Lung (tissue), 11 donors: ENCODE measurements at regions not wholly inside any gene's neighbourhood (a gene's known extent, or its start where the extent isn't known, plus 50 kb on each side); places are given as distances from the start of the nearest gene placed in this dataset.

Source experiments
- ATAC-seq: fragments of 200-7000 bp; cut with Tn5 transposase; one replicate; pipeline ENCODE4 v1.9.1; 2020; ENCODE audit warnings: moderate number of reproducible peaks; ENCODE audit not compliant: insufficient read depth, low FRiP score
- DNase-seq, 3 donors: peaks; one replicate each; pipeline ENCODE4 v3.0.0-alpha.2; 2013 to 2017
- H3K27ac ChIP-seq, 2 donors: one replicate each; pipeline ENCODE4 v1.5.1; 2013; ENCODE audit warnings: mild to moderate bottlenecking in 2 of 2, moderate library complexity in 2 of 2, control low read depth in 1 of 2, inconsistent platforms in 1 of 2, low read depth in 1 of 2, low read length in 1 of 2
- H3K27me3 ChIP-seq, 3 donors: one replicate each; pipeline ENCODE4 v1.5.1; 2013; ENCODE audit warnings: low read length in 2 of 3; ENCODE audit not compliant: control insufficient read depth in 3 of 3, insufficient read depth in 3 of 3
- H3K36me3 ChIP-seq, 4 donors: one replicate each; pipeline ENCODE4 v1.5.1; 2013; ENCODE audit warnings: low read length in 4 of 4, mild to moderate bottlenecking in 1 of 4, moderate library complexity in 1 of 4; ENCODE audit not compliant: control insufficient read depth in 4 of 4, insufficient read depth in 4 of 4
- H3K4me1 ChIP-seq, 5 donors: one replicate each; pipeline ENCODE4 v1.5.1; 2013; ENCODE audit warnings: low read length in 5 of 5, mild to moderate bottlenecking in 2 of 5, moderate library complexity in 1 of 5; ENCODE audit not compliant: control insufficient read depth in 5 of 5, insufficient read depth in 5 of 5
- H3K4me3 ChIP-seq: one replicate; pipeline ENCODE4 v1.5.1; 2013; ENCODE audit warnings: mild to moderate bottlenecking, control low read depth, moderate library complexity
- H3K9ac ChIP-seq, 2 donors: one replicate each; pipeline ENCODE4 v1.5.1; 2013; ENCODE audit warnings: low read length in 2 of 2, control low read depth in 1 of 2; ENCODE audit not compliant: insufficient read depth in 1 of 2
- H3K9me3 ChIP-seq, 4 donors: one replicate each; pipeline ENCODE4 v1.5.1; 2013; ENCODE audit warnings: low read length in 3 of 4, mild to moderate bottlenecking in 1 of 4, moderate library complexity in 1 of 4; ENCODE audit not compliant: control insufficient read depth in 4 of 4, insufficient read depth in 3 of 4
- CTCF ChIP-seq: IDR thresholded peaks from 2 replicates; pipeline ENCODE4 v1.5.1; 2012; ENCODE audit warnings: mild to moderate bottlenecking; ENCODE audit errors: control extremely low read depth, extremely low read depth
- WGBS, 2 donors: extraction: QIAGEN DNeasy Blood & Tissue Kit; methylation state at CpG; one replicate each; pipeline ENCODE4 v1.1.7; 2013; 5-methylcytosine and 5-hydroxymethylcytosine counted together
- donor health status: control.
- donor health status: control.
- donor health status: Bipolar disorder and iron deficiency.
- donor health status: healthy.
- donor health status: DM: yes; HTN: yes; CAD: no.

- TF ChIP-seq CTCF, result no peak
- Histone ChIP-seq H3K9ac (no peak overlapping the region), H3K36me3 (no peaks in the 10 kb centered on the region), H3K4me3 (no peak overlapping the region), H3K27ac (peak overlapping the region in 1 of 2 donors; percentile 59), H3K9me3 (peaks cover 0 to 3% (median 0%) of the 10 kb centered on the region in 4 donors), H3K27me3 (peaks cover 0 to 11% (median 0%) of the 10 kb centered on the region in 3 donors), H3K4me1 (peaks cover 0 to 30% (median 7%) of the 10 kb centered on the region in 5 donors)
- WGBS, 2 donors, result 28 to 48% methylated on average over 27 of the region's 27 CpGs
- peak; percentile 32 for ATAC-seq
- DNase-seq, result peak; percentile 67 to 81 (median 71)
These were observed 72.8 kb upstream of the FAM20C start for GRCh38 chr7:119392-120163.

GRCh38 chr7:120164-120991 is 72.0 kb upstream of the FAM20C start:
- H3K4me1 ChIP-seq, result peaks cover 0 to 33% (median 7%) of the 10 kb centered on the region in 5 donors
- peaks cover 0 to 3% (median 0%) of the 10 kb centered on the region in 4 donors for H3K9me3 ChIP-seq
- no peaks in the 10 kb centered on the region for H3K36me3 ChIP-seq
- H3K27ac ChIP-seq, result peak overlapping the region in 1 of 2 donors; percentile 59
- ATAC-seq, result peak; percentile 19
- WGBS, 2 donors, result 69 to 84% methylated on average over 23 to 27 of the region's 27 CpGs
- peak in 2 of 3 donors; percentile 24 to 48 for DNase-seq
- H3K27me3 ChIP-seq, result peaks cover 0 to 11% (median 0%) of the 10 kb centered on the region in 3 donors
- no peak overlapping the region for H3K4me3 ChIP-seq
- no peak overlapping the region for H3K9ac ChIP-seq
- no peak for TF ChIP-seq CTCF

- WGBS, 2 donors, result 66 to 79% methylated on average over 18 of the region's 18 CpGs
These were observed 71.2 kb upstream of the FAM20C start for GRCh38 chr7:121002-121785.

More at GRCh38 chr7:121002-121785, 71.2 kb upstream of the FAM20C start:
- H3K9me3 ChIP-seq, result peaks cover 0 to 3% (median 0%) of the 10 kb centered on the region in 4 donors
- no peak overlapping the region for H3K9ac ChIP-seq
- peaks cover 0 to 11% (median 0%) of the 10 kb centered on the region in 3 donors for H3K27me3 ChIP-seq
- H3K4me3 ChIP-seq, result no peak overlapping the region
- H3K36me3 ChIP-seq, result no peaks in the 10 kb centered on the region
- peak in 2 of 3 donors; percentile 23 to 64 for DNase-seq
- H3K4me1 ChIP-seq, result peaks cover 0 to 31% (median 7%) of the 10 kb centered on the region in 5 donors
- H3K27ac ChIP-seq, result no peak overlapping the region
- ATAC-seq, result no peak
- no peak for TF ChIP-seq CTCF
